Body of pancreas (tissue), 4 donors: ENCODE measurements at regions not wholly inside any gene's neighbourhood (a gene's known extent, or its start where the extent isn't known, plus 50 kb on each side); places are given as distances from the start of the nearest gene placed in this dataset.

Experiments used
- ATAC-seq: fragments of 150-250 bp; one replicate; pipeline ENCODE4 v1.9.1; 2016
- DNase-seq, 4 donors: peaks; one replicate each; pipeline ENCODE4 v3.0.0-alpha.2; 2019
- H3K27ac ChIP-seq, 4 donors: fragments of 200-600 bp; sonication (generic); 1 replicate in 3 of 4; 2 replicates in 1 of 4; pipeline versions ENCODE4 v1.5.1 to v1.6.1; 2016 to 2019; ENCODE audit warnings: mild to moderate bottlenecking in 1 of 4, mixed read lengths in 1 of 4, moderate library complexity in 1 of 4
- H3K27me3 ChIP-seq, 2 donors: fragments of 200-600 bp; sonication (generic); one replicate each; pipeline ENCODE4 v1.6.0; 2016; ENCODE audit warnings: mild to moderate bottlenecking in 1 of 2
- H3K36me3 ChIP-seq, 2 donors: fragments of 200-600 bp; sonication (generic); replicated peaks in 1 of 2; 2 replicates each; pipeline ENCODE4 v1.5.1; 2016; ENCODE audit warnings: low read depth in 2 of 2; ENCODE audit not compliant: insufficient read depth in 1 of 2
- H3K4me1 ChIP-seq: fragments of 200-600 bp; sonication (generic); one replicate; pipeline ENCODE4 v1.6.0; 2016
- H3K4me3 ChIP-seq, 2 donors: fragments of 200-600 bp; sonication (generic); 1 replicate in 1 of 2; 2 replicates in 1 of 2; pipeline ENCODE4 v1.5.1; 2016 to 2019
- H3K9me3 ChIP-seq, 3 donors: fragments of 200-600 bp; sonication (generic); 1 replicate in 2 of 3; 2 replicates in 1 of 3; pipeline ENCODE4 v1.5.1; 2016
- POLR2A ChIP-seq, 3 donors: fragments of 450-650 bp; IDR thresholded peaks; one replicate each; pipeline ENCODE4 v1.6.1; 2016; ENCODE audit warnings: antibody characterized with exemption in 3 of 3, mild to moderate bottlenecking in 2 of 3
- WGBS, 2 donors: methylation state at CpG; one replicate each; pipeline ENCODE4 v1.1.5; 2017; 5-methylcytosine and 5-hydroxymethylcytosine counted together
- intact Hi-C: fragments of 100-400 bp; cut with DNase I; formaldehyde crosslinking; loops from one replicate; pipeline ENCODE4 v1.15.1; 2023
- TF ChIP-seq, protein P1 (sequence below), 7 experiments: fragments of 450-650 bp in 4 of 7; fragments of 200-600 bp in 3 of 7; sonication (generic) in 3 of 7; IDR thresholded peaks; one replicate each; pipeline ENCODE4 v1.5.1; 2016 to 2019; ENCODE audit warnings: antibody characterized with exemption in 7 of 7

DNA sequence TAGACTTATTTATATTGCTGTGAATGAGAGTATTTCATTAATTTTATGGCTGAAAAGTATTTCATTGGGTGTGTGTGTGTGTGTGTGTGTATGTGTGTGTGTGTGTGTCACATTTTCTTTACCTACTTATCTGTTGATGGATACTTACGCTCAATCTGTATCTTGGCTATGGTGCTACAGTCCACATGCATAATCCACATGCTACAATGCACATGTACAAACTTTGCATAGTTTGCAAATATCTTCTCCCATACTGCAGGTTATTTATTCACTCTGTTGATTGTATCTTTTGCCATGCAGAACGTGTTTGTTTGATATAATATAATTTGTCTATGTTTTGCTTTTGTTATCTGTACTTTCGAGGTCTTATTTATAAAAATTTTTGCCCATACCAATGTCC, 167.8 kb downstream of the RAB28 start:
- ATAC-seq, result no peak
- Histone ChIP-seq H3K27me3 (no peaks in the 10 kb centered on the region), H3K4me1 (no peaks in the 10 kb centered on the region), H3K4me3 (no peak overlapping the region), H3K9me3 (no peaks in the 10 kb centered on the region), H3K36me3 (no peaks in the 10 kb centered on the region), H3K27ac (no peak overlapping the region)
- WGBS, 2 donors, result 86 to 89% methylated on average over 3 of the region's 3 CpGs
- no peak for TF ChIP-seq POLR2A (IDR thresholded peaks at IDR 0.05)
- TF ChIP-seq, protein P1, sequence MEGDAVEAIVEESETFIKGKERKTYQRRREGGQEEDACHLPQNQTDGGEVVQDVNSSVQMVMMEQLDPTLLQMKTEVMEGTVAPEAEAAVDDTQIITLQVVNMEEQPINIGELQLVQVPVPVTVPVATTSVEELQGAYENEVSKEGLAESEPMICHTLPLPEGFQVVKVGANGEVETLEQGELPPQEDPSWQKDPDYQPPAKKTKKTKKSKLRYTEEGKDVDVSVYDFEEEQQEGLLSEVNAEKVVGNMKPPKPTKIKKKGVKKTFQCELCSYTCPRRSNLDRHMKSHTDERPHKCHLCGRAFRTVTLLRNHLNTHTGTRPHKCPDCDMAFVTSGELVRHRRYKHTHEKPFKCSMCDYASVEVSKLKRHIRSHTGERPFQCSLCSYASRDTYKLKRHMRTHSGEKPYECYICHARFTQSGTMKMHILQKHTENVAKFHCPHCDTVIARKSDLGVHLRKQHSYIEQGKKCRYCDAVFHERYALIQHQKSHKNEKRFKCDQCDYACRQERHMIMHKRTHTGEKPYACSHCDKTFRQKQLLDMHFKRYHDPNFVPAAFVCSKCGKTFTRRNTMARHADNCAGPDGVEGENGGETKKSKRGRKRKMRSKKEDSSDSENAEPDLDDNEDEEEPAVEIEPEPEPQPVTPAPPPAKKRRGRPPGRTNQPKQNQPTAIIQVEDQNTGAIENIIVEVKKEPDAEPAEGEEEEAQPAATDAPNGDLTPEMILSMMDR (IDR thresholded peaks at IDR 0.05), result no peak
- intact Hi-C loops, result no loop called here
- no peak for DNase-seq

DNA sequence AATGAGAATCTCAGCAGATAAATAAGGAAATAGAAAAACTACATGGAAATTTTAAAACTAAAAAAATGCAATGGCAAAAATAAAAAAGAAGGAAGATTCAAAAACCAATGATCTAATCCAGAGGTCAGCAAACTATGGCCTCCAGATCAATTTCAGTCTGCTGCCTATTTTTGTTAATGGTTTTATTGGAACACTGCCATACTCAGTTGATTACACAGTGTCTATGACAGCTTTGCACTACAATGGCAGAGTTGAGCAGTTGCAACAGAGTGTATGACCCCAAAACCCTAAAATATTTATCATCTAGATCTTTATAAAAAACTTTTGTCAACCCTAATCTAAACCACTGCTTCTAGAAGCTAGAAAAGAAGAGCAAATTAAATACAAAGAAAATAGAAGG, 170.3 kb downstream of the RAB28 start:
- Histone ChIP-seq H3K27me3 (no peaks in the 10 kb centered on the region), H3K27ac (no peak overlapping the region), H3K9me3 (no peaks in the 10 kb centered on the region), H3K4me3 (no peak overlapping the region), H3K36me3 (no peaks in the 10 kb centered on the region), H3K4me1 (no peaks in the 10 kb centered on the region)
- no peak for ATAC-seq
- TF ChIP-seq POLR2A (IDR thresholded peaks at IDR 0.05), result no peak
- TF ChIP-seq, protein P1 (IDR thresholded peaks at IDR 0.05), result no peak
- intact Hi-C loops, result no loop called here
- no peak for DNase-seq

DNA sequence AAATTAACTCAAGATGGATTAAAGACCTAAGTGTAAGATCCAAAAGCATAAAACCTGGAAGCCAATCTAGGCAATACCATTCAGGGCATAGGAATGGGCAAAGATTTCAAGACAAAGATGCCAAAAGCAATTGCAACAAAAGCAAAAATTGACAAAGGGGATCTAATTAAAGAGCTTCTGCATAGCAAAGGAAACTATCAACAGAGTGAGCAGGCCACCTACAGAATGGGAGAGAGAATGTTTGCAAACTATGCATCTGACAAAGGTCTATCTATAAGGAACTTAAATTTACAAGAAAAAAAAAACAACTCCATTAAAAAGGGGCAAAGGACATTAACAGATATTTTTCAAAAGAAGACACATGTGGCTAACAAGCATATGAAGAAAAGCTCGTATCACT, 171.9 kb downstream of the RAB28 start:
- H3K27ac ChIP-seq, result no peak overlapping the region
- ATAC-seq (no peak), DNase-seq (no peak)
- no peak for TF ChIP-seq POLR2A (IDR thresholded peaks at IDR 0.05)
- TF ChIP-seq, protein P1 (IDR thresholded peaks at IDR 0.05), result no peak
- H3K4me1 ChIP-seq, result no peaks in the 10 kb centered on the region
- H3K27me3 ChIP-seq, result no peaks in the 10 kb centered on the region
- intact Hi-C loops, result no loop called here
- 91% methylated on average over 1 of the region's 1 CpG for WGBS, 2 donors
- no peak overlapping the region for H3K4me3 ChIP-seq
- no peaks in the 10 kb centered on the region for H3K9me3 ChIP-seq
- H3K36me3 ChIP-seq, result no peaks in the 10 kb centered on the region

DNA sequence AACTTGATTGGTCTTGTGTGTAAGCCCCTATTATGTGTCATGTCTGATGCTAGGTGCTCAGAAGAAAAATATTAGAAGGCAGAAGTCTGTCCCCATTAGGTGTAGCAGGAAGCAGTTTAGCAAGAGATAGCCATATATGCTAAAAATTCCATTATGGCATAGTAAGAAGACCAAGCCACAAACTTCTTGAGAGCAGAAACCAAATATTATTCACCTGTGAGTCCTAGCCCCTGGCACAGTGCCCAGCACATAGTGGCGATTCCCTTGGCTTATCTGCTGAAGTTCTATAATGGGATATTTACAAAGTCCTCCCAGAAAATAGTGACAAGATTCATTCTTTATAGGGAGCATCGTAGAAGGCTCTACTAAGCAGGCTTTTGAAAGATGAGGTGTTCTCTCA, 174.4 kb downstream of the RAB28 start:
- Histone ChIP-seq H3K4me1 (no peaks in the 10 kb centered on the region), H3K9me3 (no peaks in the 10 kb centered on the region), H3K36me3 (no peaks in the 10 kb centered on the region), H3K27me3 (no peaks in the 10 kb centered on the region), H3K27ac (no peak overlapping the region), H3K4me3 (no peak overlapping the region)
- no peak for ATAC-seq
- DNase-seq, result no peak
- no peak for TF ChIP-seq POLR2A (IDR thresholded peaks at IDR 0.05)
- TF ChIP-seq, protein P1 (IDR thresholded peaks at IDR 0.05), result no peak
- 52 to 77% methylated on average over 2 of the region's 2 CpGs for WGBS, 2 donors
- intact Hi-C loops, result no loop called here

DNA sequence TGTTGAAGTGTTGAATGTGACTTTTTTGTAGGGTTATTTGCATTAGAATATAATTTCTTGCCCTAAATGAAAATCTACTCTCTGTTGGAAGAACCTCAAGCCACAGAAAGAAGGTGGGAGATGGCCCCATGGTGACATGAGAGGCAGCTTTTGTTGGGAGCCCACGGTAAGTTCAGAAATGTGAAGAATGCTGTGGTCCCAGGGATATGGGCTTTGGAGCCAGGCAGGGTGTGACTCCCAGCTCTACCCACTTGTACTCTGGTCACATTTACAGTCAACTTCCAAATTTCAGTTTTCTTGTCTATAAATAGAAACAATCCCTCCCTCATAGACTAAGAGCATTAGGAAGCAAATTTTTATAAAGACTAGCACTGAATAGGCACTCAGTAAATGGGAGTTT, 177.8 kb downstream of the RAB28 start:
- WGBS, 2 donors, result 78 to 88% methylated on average over 1 of the region's 1 CpG
- H3K36me3 ChIP-seq, result no peaks in the 10 kb centered on the region
- H3K27me3 ChIP-seq, result no peaks in the 10 kb centered on the region
- no peaks in the 10 kb centered on the region for H3K4me1 ChIP-seq
- TF ChIP-seq, protein P1 (IDR thresholded peaks at IDR 0.05), result no peak
- TF ChIP-seq POLR2A (IDR thresholded peaks at IDR 0.05), result no peak
- no peak overlapping the region for H3K27ac ChIP-seq
- intact Hi-C loops, result no loop called here
- no peaks in the 10 kb centered on the region for H3K9me3 ChIP-seq
- ATAC-seq (no peak), DNase-seq (no peak)
- no peak overlapping the region for H3K4me3 ChIP-seq
